OCI-LY3 (cell line): ENCODE measurements at regions not wholly inside any gene's neighbourhood (a gene's known extent, or its start where the extent isn't known, plus 50 kb on each side); places are given as distances from the start of the nearest gene placed in this dataset.

ENCODE experiments used
- H2AFZ ChIP-seq: fragments of 200-600, 300-600 bp; shearing (Covaris generic); 2 replicates; pipeline ENCODE4 v1.6.0; 2014; ENCODE audit warnings: antibody characterized with exemption, low read depth, low read length
- H3K27ac ChIP-seq: fragments of 200-600, 300-600 bp; sonication (generic); 2 replicates; pipeline ENCODE4 v1.5.1; 2014; ENCODE audit warnings: mild to moderate bottlenecking, low read length, moderate library complexity, mixed read lengths
- H3K27me3 ChIP-seq: fragments of 200-600, 300-600 bp; sonication (generic); 2 replicates; pipeline ENCODE4 v1.6.1; 2014; ENCODE audit warnings: low read depth, low read length, mixed read lengths
- H3K36me3 ChIP-seq: fragments of 200-600, 300-600 bp; sonication (generic); replicated peaks from 2 replicates; pipeline ENCODE3; 2014; ENCODE audit warnings: low read depth, low read length, mixed read lengths
- H3K4me1 ChIP-seq: fragments of 300-600, 200-600 bp; sonication (generic); 2 replicates; pipeline ENCODE4 v1.6.1; 2014; ENCODE audit warnings: low read length, mixed read lengths
- H3K4me2 ChIP-seq: fragments of 200-600, 300-600 bp; sonication (generic); 2 replicates; pipeline ENCODE4 v1.6.1; 2014; ENCODE audit warnings: low read length, mixed read lengths
- H3K4me3 ChIP-seq: fragments of 300-600, 200-600 bp; sonication (generic); 2 replicates; pipeline ENCODE4 v1.5.1; 2014; ENCODE audit warnings: antibody characterized with exemption, mild to moderate bottlenecking, low read length, moderate library complexity
- H3K79me2 ChIP-seq: fragments of 300-600, 200-600 bp; shearing (Covaris generic); 2 replicates; pipeline ENCODE4 v1.6.1; 2014; ENCODE audit warnings: mild to moderate bottlenecking, low read length, mixed read lengths
- H3K9ac ChIP-seq: fragments of 300-600, 200-600 bp; shearing (Covaris generic); 2 replicates; pipeline ENCODE4 v1.6.0; 2014; ENCODE audit warnings: mild to moderate bottlenecking, low read length, moderate library complexity
- H3K9me3 ChIP-seq: fragments of 200-600, 300-600 bp; shearing (Covaris generic); 2 replicates; pipeline ENCODE4 v1.6.1; 2014; ENCODE audit warnings: low read length, mixed read lengths; ENCODE audit not compliant: insufficient read depth
- H4K20me1 ChIP-seq: fragments of 200-600, 300-600 bp; sonication (generic); 2 replicates; pipeline ENCODE4 v1.6.1; 2016; ENCODE audit warnings: low read length, mixed read lengths; ENCODE audit not compliant: insufficient read depth
- CTCF ChIP-seq: fragments of 200-600, 300-600 bp; sonication (generic); IDR thresholded peaks from 2 replicates; pipeline ENCODE4 v1.5.1; 2014; ENCODE audit warnings: antibody characterized with exemption, low read length, low read depth
- EZH2phosphoT487 ChIP-seq: fragments of 200-600 bp; shearing (Covaris generic); IDR thresholded peaks from 2 replicates; pipeline ENCODE4 v1.6.1; 2018; ENCODE audit warnings: antibody characterized with exemption, mixed run types, low read depth

DNA sequence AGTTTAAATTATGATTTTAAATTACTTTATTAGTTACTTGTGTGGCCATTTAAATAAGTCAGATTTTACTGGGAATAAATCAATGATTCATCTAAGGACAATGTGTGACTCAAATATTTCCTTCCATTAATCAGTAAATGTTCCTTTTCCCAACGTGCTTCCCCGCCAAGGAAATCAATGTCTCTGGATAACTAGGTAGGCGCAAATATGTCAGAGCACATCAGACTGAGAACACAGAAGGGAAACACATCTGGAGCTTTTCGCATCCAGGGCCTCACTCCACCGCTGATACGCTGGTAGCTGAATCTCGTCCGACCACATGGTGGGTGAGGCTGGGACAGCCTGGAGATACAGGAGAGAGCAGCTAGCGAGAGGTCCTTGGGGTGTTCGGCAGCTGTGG lies 56.4 kb upstream of the RPS6KA2 start:
- no peaks in the 10 kb centered on the region for H3K36me3 ChIP-seq
- H3K4me2 ChIP-seq: no peak overlapping the region

GRCh38 chr6:166679566-166679965 lies 52.5 kb upstream of the RPS6KA2 start:
- TF ChIP-seq EZH2phosphoT487 (no peak), CTCF (no peak)
- H3K4me1 ChIP-seq: no peaks in the 10 kb centered on the region
- H3K9me3 ChIP-seq: no peaks in the 10 kb centered on the region
- H3K36me3 ChIP-seq: no peaks in the 10 kb centered on the region
- no peak overlapping the region for H3K27ac ChIP-seq
- H4K20me1 ChIP-seq: no peaks in the 10 kb centered on the region
- no peak overlapping the region for H2AFZ ChIP-seq
- no peak overlapping the region for H3K4me3 ChIP-seq
- H3K79me2 ChIP-seq: no peaks in the 10 kb centered on the region
- H3K27me3 ChIP-seq: 0 out of 2 replicates have a peak, but pooled peaks cover 3% of the 10 kb centered on the region
- H3K4me2 ChIP-seq: no peak overlapping the region
- H3K9ac ChIP-seq: no peak overlapping the region

More for the DNA sequence above, 56.4 kb upstream of the RPS6KA2 start:
- Histone ChIP-seq H3K27ac (no peak overlapping the region), H2AFZ (no peak overlapping the region), H4K20me1 (no peaks in the 10 kb centered on the region), H3K79me2 (no peaks in the 10 kb centered on the region), H3K9ac (no peak overlapping the region), H3K4me3 (no peak overlapping the region), H3K9me3 (no peaks in the 10 kb centered on the region), H3K4me1 (no peaks in the 10 kb centered on the region), H3K27me3 (0 out of 2 replicates have a peak, but pooled peaks cover 3% of the 10 kb centered on the region)
- TF ChIP-seq CTCF (no peak), EZH2phosphoT487 (no peak)

GRCh38 chr6:166678426-166678825 lies 51.4 kb upstream of the RPS6KA2 start:
- H3K27me3 ChIP-seq: 0 out of 2 replicates have a peak, but pooled peaks cover 3% of the 10 kb centered on the region
- H3K4me1 ChIP-seq: no peaks in the 10 kb centered on the region
- H3K36me3 ChIP-seq: no peaks in the 10 kb centered on the region
- no peak overlapping the region for H3K27ac ChIP-seq
- H3K79me2 ChIP-seq: no peaks in the 10 kb centered on the region
- no peak for TF ChIP-seq CTCF
- TF ChIP-seq EZH2phosphoT487: no peak
- no peak overlapping the region for H3K4me3 ChIP-seq
- no peak overlapping the region for H3K4me2 ChIP-seq
- no peaks in the 10 kb centered on the region for H3K9me3 ChIP-seq
- no peak overlapping the region for H3K9ac ChIP-seq
- no peak overlapping the region for H2AFZ ChIP-seq
- H4K20me1 ChIP-seq: no peaks in the 10 kb centered on the region

DNA sequence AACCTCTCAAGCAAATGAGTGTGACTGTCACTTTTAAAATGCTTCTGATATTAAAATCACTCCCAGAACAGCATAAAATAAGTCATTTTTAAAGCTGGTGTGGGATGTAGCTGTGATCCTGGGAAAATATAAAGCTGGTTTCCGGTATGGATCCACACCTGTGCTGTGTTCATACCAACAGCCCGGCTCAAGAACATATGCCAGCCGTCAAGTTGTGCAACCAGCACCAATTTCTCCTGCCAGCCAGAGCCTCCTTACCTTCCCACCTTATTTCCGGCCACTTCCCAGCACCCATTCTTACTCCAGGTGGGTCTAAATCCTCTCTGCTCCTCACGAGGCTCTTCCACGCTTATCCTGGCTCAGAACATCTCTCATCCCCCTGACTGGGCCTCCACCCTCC lies 50.9 kb upstream of the RPS6KA2 start:
- Histone ChIP-seq H3K9ac (no peak overlapping the region), H4K20me1 (no peaks in the 10 kb centered on the region), H3K4me2 (no peak overlapping the region), H3K36me3 (no peaks in the 10 kb centered on the region), H2AFZ (no peak overlapping the region), H3K9me3 (no peaks in the 10 kb centered on the region), H3K27ac (no peak overlapping the region), H3K79me2 (no peaks in the 10 kb centered on the region), H3K27me3 (0 out of 2 replicates have a peak, but pooled peaks cover 2% of the 10 kb centered on the region), H3K4me1 (no peaks in the 10 kb centered on the region), H3K4me3 (no peak overlapping the region)
- TF ChIP-seq CTCF (no peak), EZH2phosphoT487 (no peak)
